Peyer's patch (tissue), 4 donors: ENCODE measurements at regions not wholly inside any gene's neighbourhood (a gene's known extent, or its start where the extent isn't known, plus 50 kb on each side); places are given as distances from the start of the nearest gene placed in this dataset.

ENCODE experiments used
- DNase-seq, 3 donors: peaks; one replicate each; pipeline ENCODE4 v3.0.0-alpha.2; 2017 to 2019
- H3K27ac ChIP-seq, 4 donors: fragments of 200-600 bp; sonication (generic); one replicate each; pipeline ENCODE4 v1.5.1; 2016 to 2019
- H3K27me3 ChIP-seq, 2 donors: fragments of 200-600 bp; sonication (generic); one replicate each; pipeline ENCODE4 v1.5.1; 2019
- H3K36me3 ChIP-seq, 3 donors: fragments of 200-600 bp; sonication (generic); one replicate each; pipeline ENCODE4 v1.5.1; 2016 to 2019
- H3K4me1 ChIP-seq, 4 donors: fragments of 200-600 bp; sonication (generic); one replicate each; pipeline ENCODE4 v1.5.1; 2016 to 2019
- H3K4me3 ChIP-seq, 4 donors: fragments of 200-600 bp; sonication (generic); 1 replicate in 3 of 4; 2 replicates in 1 of 4; pipeline ENCODE4 v1.5.1; 2016 to 2019; ENCODE audit warnings: mild to moderate bottlenecking in 1 of 4
- H3K9me3 ChIP-seq, 4 donors: fragments of 200-600 bp; sonication (generic); one replicate each; pipeline ENCODE4 v1.5.1; 2016 to 2019; ENCODE audit warnings: mild to moderate bottlenecking in 1 of 4
- POLR2A ChIP-seq, 2 donors: fragments of 450-650 bp; IDR thresholded peaks; one replicate each; pipeline ENCODE4 v1.5.1; 2017; ENCODE audit warnings: antibody characterized with exemption in 2 of 2, mild to moderate bottlenecking in 2 of 2, moderate library complexity in 2 of 2
- TF ChIP-seq, protein P1 (sequence below), 6 experiments: fragments of 450-650 bp in 4 of 6; fragments of 200-600 bp in 2 of 6; sonication (generic) in 1 of 6; IDR thresholded peaks; one replicate each; pipeline ENCODE4 v1.5.1; 2017 to 2019; ENCODE audit warnings: antibody characterized with exemption in 6 of 6, mild to moderate bottlenecking in 3 of 6, moderate library complexity in 1 of 6

DNA sequence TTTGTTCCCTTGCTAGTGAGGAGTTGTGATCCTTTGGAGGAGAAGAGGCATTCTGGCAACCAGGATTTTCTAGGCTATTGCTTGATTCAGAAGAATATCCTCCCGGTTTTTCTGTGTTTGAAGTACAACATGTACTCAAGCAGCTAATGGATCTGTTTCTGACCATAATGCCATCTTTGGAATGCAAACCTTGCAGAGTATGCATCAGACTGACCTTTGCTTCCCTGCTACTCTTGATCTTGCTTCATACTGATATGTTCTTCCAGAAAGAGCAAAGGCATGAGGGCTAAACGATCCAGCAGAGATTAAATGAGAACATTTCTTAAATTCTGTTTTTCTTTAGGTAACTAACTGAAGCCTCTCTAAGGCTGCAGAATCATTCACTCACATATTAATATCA, 265.4 kb upstream of the SLC7A11 start:
- H3K9me3 ChIP-seq: no peaks in the 10 kb centered on the region
- no peak overlapping the region for H3K4me3 ChIP-seq
- no peak for TF ChIP-seq POLR2A (IDR thresholded peaks at IDR 0.05)
- TF ChIP-seq, protein P1, sequence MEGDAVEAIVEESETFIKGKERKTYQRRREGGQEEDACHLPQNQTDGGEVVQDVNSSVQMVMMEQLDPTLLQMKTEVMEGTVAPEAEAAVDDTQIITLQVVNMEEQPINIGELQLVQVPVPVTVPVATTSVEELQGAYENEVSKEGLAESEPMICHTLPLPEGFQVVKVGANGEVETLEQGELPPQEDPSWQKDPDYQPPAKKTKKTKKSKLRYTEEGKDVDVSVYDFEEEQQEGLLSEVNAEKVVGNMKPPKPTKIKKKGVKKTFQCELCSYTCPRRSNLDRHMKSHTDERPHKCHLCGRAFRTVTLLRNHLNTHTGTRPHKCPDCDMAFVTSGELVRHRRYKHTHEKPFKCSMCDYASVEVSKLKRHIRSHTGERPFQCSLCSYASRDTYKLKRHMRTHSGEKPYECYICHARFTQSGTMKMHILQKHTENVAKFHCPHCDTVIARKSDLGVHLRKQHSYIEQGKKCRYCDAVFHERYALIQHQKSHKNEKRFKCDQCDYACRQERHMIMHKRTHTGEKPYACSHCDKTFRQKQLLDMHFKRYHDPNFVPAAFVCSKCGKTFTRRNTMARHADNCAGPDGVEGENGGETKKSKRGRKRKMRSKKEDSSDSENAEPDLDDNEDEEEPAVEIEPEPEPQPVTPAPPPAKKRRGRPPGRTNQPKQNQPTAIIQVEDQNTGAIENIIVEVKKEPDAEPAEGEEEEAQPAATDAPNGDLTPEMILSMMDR (IDR thresholded peaks at IDR 0.05): no peak
- H3K27ac ChIP-seq: no peak overlapping the region
- no peaks in the 10 kb centered on the region for H3K4me1 ChIP-seq
- no peaks in the 10 kb centered on the region for H3K36me3 ChIP-seq
- DNase-seq: no peak
- H3K27me3 ChIP-seq: no peaks in the 10 kb centered on the region

DNA sequence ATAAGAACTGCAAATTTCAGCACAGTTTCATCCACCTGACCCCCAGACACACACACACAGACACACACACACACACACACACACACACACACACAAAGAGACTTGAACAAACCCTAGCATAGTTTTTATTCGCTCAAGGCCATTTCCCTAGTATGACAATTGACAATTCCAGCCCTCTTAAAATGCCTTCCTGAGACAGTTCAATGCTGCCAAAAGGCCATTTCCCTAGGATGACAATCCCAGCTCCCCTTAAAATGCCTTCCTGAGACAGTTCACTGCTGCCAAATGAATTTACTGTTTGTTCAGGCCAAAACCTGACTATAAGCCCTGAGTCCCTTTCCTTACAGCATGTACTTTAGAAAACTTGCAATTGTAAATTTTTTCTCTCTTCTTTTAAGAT, 259.5 kb upstream of the SLC7A11 start:
- TF ChIP-seq, protein P1 (IDR thresholded peaks at IDR 0.05): no peak
- TF ChIP-seq POLR2A (IDR thresholded peaks at IDR 0.05): no peak
- no peaks in the 10 kb centered on the region for H3K27me3 ChIP-seq
- H3K27ac ChIP-seq: no peak overlapping the region
- no peaks in the 10 kb centered on the region for H3K9me3 ChIP-seq
- no peaks in the 10 kb centered on the region for H3K4me1 ChIP-seq
- DNase-seq: no peak
- no peaks in the 10 kb centered on the region for H3K36me3 ChIP-seq
- no peak overlapping the region for H3K4me3 ChIP-seq

DNA sequence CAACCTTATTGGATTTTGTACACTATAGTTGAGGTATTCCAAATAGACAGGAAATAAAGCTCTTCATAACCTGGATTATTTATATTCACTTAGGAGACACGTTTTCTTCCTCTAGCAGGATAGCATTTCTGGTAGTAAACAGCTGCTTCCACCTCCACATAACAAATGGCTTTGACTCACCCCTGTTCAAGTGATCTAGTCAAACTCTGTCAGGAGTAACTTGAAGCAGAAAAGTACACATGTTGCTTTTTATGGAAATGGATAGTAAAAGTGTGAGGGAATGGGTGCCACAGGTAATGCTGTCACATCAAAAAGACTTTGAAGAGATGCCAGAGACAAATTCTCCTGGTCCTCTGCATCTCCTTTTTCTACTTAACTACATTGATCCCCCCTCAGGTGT, 258.7 kb upstream of the SLC7A11 start:
- Histone ChIP-seq H3K36me3 (no peaks in the 10 kb centered on the region), H3K4me3 (no peak overlapping the region), H3K9me3 (no peaks in the 10 kb centered on the region), H3K27ac (no peak overlapping the region), H3K27me3 (no peaks in the 10 kb centered on the region), H3K4me1 (no peaks in the 10 kb centered on the region)
- TF ChIP-seq, protein P1 (IDR thresholded peaks at IDR 0.05): no peak
- no peak for TF ChIP-seq POLR2A (IDR thresholded peaks at IDR 0.05)
- DNase-seq: no peak

DNA sequence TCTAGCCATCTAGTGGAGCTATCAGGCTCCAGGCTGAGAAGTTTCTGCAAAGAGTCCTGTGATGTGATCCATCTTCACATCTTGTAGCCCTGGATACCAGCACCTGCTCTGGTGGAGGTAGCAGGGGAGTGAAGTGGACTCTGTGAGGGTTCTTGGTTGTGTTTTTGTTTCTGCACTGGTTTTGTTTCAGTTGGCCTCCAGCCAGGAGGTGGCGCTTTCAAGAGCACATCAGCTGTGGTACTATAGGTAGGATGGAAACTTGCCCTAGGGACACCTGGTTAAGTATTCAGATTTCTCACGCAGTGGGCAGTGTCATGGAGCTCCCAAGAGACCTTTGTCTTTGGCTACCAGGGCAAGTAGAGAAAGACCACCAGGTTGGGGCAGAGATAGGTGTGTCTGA, 257.5 kb upstream of the SLC7A11 start:
- Histone ChIP-seq H3K27me3 (no peaks in the 10 kb centered on the region), H3K36me3 (no peaks in the 10 kb centered on the region)
- TF ChIP-seq, protein P1 (IDR thresholded peaks at IDR 0.05): no peak
- no peak for TF ChIP-seq POLR2A (IDR thresholded peaks at IDR 0.05)

DNA sequence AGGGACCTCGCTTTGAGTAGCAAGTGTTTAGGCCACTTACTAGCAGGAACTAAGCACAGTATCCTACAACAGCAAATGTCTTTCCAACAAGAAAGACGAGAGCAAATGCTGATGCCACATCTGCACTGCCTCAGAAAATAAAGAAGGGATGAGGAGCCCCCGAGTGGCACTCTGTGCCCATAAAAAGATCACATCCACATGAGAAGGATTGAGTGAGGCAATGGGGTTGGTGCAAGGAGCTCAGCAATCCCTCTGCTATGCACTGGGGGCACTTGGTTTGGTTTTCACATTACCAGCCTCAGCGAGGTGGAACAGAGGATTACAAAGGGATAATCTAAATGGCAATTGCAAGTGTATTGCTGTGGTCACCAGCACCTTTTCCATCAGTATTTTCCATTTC, 252.8 kb upstream of the SLC7A11 start:
- no peaks in the 10 kb centered on the region for H3K9me3 ChIP-seq
- H3K36me3 ChIP-seq: no peaks in the 10 kb centered on the region
- no peak for TF ChIP-seq POLR2A (IDR thresholded peaks at IDR 0.05)
- TF ChIP-seq, protein P1 (IDR thresholded peaks at IDR 0.05): no peak
- H3K27me3 ChIP-seq: no peaks in the 10 kb centered on the region
- no peaks in the 10 kb centered on the region for H3K4me1 ChIP-seq
- no peak for DNase-seq
- H3K27ac ChIP-seq: no peak overlapping the region
- H3K4me3 ChIP-seq: no peak overlapping the region

More for the DNA sequence above, 257.5 kb upstream of the SLC7A11 start:
- Histone ChIP-seq H3K4me1 (no peaks in the 10 kb centered on the region), H3K27ac (no peak overlapping the region), H3K4me3 (no peak overlapping the region), H3K9me3 (no peaks in the 10 kb centered on the region)
- no peak for DNase-seq

DNA sequence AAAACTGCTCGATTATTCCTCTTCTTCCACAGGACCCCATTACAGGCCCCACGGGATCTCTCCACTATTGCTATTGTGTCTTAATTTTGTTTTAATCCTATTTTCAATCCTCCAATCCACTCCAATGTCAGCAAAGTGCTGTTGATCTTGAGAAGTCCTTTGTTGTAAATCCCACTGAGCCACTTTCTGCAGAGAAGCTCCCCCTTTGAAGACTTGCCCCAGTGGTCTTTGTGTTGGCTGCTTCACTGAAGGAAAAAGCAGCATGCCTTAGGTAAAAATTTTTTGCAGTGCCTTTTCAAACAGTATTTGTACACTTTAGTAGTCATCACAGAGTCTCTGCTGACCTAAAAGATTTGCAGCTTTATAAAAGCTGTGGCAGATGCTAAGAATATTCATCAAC, 252.0 kb upstream of the SLC7A11 start:
- no peak for DNase-seq
- no peak overlapping the region for H3K27ac ChIP-seq
- H3K36me3 ChIP-seq: no peaks in the 10 kb centered on the region
- TF ChIP-seq, protein P1 (IDR thresholded peaks at IDR 0.05): no peak
- TF ChIP-seq POLR2A (IDR thresholded peaks at IDR 0.05): no peak
- no peaks in the 10 kb centered on the region for H3K9me3 ChIP-seq
- H3K27me3 ChIP-seq: no peaks in the 10 kb centered on the region
- no peak overlapping the region for H3K4me3 ChIP-seq
- H3K4me1 ChIP-seq: no peaks in the 10 kb centered on the region
